ENCODE measurements at regions not wholly inside any gene's neighbourhood (a gene's known extent, or its start where the extent isn't known, plus 50 kb on each side); places are given as distances from the start of the nearest gene placed in this dataset.
A peak's percentile ranks its signal among the peaks of the same experiment; 100 is the strongest.

DNA sequence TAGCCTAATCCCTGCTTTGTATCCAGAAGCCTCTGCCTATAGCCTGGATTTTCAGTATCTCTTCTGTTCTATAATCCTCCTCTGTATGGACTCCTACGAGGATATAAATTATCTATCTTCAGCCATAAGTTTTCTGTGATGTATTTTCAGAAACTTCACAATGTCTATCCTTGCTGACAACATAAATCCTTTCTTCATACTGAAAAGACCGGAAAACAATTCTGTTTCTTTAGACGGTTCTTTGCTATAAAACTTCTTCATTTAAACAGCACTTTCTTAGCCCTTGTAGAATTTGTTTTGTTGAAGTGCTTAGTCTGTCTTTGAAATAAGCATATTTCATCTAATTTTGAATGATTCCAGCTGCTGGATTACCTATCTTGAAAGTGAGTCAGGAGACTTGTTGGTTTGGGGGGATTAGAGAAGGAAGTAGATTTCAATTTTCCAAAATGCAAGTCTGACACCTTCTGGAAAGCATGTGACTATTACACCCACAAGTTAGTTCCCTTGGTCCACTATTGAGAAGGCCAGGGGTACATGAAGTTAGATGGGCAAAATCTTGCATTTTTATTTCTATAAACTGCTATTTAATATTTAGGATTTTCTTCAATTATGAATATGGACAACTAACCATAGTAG, 96.3 kb upstream of the RANBP3L start:
- ATAC-seq (peak; percentile 68), DNase-seq (ENCODE audit: low spot score) (no peak)
- no peak overlapping the region for H3K4me3 Mint-ChIP-seq
- POLR2A ChIA-PET, result no interaction called here
- no peak for TF ChIP-seq ELF4 (CRISPR knock-in tag; IDR thresholded peaks at IDR 0.05; ENCODE audit: low read depth)
- TF ChIP-seq ZNF396 (CRISPR knock-in tag; IDR thresholded peaks at IDR 0.05; ENCODE audit: borderline replicate concordance), result no peak
- no peak for TF ChIP-seq GTF2I (CRISPR knock-in tag; conservative IDR thresholded peaks at IDR 0.05)
- TF ChIP-seq FOXP1 (CRISPR knock-in tag; IDR thresholded peaks at IDR 0.05; ENCODE audit: borderline replicate concordance), result no peak
- TF ChIP-seq, protein P1, sequence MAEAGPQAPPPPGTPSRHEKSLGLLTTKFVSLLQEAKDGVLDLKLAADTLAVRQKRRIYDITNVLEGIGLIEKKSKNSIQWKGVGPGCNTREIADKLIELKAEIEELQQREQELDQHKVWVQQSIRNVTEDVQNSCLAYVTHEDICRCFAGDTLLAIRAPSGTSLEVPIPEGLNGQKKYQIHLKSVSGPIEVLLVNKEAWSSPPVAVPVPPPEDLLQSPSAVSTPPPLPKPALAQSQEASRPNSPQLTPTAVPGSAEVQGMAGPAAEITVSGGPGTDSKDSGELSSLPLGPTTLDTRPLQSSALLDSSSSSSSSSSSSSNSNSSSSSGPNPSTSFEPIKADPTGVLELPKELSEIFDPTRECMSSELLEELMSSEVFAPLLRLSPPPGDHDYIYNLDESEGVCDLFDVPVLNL (CRISPR knock-in tag; IDR thresholded peaks at IDR 0.05; ENCODE audit: borderline replicate concordance, low read depth), result no peak
- TF ChIP-seq, protein P2, sequence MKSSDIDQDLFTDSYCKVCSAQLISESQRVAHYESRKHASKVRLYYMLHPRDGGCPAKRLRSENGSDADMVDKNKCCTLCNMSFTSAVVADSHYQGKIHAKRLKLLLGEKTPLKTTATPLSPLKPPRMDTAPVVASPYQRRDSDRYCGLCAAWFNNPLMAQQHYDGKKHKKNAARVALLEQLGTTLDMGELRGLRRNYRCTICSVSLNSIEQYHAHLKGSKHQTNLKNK (CRISPR knock-in tag; IDR thresholded peaks at IDR 0.05), result no peak
- TF ChIP-seq, protein P3, sequence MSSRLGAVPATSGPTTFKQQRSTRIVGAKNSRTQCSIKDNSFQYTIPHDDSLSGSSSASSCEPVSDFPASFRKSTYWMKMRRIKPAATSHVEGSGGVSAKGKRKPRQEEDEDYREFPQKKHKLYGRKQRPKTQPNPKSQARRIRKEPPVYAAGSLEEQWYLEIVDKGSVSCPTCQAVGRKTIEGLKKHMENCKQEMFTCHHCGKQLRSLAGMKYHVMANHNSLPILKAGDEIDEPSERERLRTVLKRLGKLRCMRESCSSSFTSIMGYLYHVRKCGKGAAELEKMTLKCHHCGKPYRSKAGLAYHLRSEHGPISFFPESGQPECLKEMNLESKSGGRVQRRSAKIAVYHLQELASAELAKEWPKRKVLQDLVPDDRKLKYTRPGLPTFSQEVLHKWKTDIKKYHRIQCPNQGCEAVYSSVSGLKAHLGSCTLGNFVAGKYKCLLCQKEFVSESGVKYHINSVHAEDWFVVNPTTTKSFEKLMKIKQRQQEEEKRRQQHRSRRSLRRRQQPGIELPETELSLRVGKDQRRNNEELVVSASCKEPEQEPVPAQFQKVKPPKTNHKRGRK (CRISPR knock-in tag; IDR thresholded peaks at IDR 0.05; ENCODE audit: borderline replicate concordance), result no peak
- TF ChIP-seq GRHL2 (CRISPR knock-in tag; IDR thresholded peaks at IDR 0.05; ENCODE audit: insufficient replicate concordance, severe bottlenecking), result no peak
- TF ChIP-seq SMAD4 (CRISPR knock-in tag; IDR thresholded peaks at IDR 0.05), result no peak
- TF ChIP-seq, protein P4, sequence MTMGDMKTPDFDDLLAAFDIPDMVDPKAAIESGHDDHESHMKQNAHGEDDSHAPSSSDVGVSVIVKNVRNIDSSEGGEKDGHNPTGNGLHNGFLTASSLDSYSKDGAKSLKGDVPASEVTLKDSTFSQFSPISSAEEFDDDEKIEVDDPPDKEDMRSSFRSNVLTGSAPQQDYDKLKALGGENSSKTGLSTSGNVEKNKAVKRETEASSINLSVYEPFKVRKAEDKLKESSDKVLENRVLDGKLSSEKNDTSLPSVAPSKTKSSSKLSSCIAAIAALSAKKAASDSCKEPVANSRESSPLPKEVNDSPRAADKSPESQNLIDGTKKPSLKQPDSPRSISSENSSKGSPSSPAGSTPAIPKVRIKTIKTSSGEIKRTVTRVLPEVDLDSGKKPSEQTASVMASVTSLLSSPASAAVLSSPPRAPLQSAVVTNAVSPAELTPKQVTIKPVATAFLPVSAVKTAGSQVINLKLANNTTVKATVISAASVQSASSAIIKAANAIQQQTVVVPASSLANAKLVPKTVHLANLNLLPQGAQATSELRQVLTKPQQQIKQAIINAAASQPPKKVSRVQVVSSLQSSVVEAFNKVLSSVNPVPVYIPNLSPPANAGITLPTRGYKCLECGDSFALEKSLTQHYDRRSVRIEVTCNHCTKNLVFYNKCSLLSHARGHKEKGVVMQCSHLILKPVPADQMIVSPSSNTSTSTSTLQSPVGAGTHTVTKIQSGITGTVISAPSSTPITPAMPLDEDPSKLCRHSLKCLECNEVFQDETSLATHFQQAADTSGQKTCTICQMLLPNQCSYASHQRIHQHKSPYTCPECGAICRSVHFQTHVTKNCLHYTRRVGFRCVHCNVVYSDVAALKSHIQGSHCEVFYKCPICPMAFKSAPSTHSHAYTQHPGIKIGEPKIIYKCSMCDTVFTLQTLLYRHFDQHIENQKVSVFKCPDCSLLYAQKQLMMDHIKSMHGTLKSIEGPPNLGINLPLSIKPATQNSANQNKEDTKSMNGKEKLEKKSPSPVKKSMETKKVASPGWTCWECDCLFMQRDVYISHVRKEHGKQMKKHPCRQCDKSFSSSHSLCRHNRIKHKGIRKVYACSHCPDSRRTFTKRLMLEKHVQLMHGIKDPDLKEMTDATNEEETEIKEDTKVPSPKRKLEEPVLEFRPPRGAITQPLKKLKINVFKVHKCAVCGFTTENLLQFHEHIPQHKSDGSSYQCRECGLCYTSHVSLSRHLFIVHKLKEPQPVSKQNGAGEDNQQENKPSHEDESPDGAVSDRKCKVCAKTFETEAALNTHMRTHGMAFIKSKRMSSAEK (CRISPR knock-in tag; IDR thresholded peaks at IDR 0.05; ENCODE audit: borderline replicate concordance), result no peak
- TF ChIP-seq ZNF138 (CRISPR knock-in tag; conservative IDR thresholded peaks at IDR 0.05), result no peak
- TF ChIP-seq CREB1 (CRISPR knock-in tag; IDR thresholded peaks at IDR 0.05), result no peak
- peaks cover 6% of the 10 kb centered on the region for H3K4me1 Mint-ChIP-seq
- H3K9me3 Mint-ChIP-seq, result no peaks in the 10 kb centered on the region
- no peaks in the 10 kb centered on the region for H3K27me3 Mint-ChIP-seq (ENCODE audit: low read depth)
- no peaks in the 10 kb centered on the region for H3K36me3 Mint-ChIP-seq
- no peak overlapping the region for H3K27ac Mint-ChIP-seq
- CTCF ChIA-PET, result interaction anchor here (0.6 to 2.1 kb wide), 3 partner anchors 22 to 295 kb away, joined by 3 to 6 read pairs (median 3); no protein-coding TSS in a partner anchor

DNA sequence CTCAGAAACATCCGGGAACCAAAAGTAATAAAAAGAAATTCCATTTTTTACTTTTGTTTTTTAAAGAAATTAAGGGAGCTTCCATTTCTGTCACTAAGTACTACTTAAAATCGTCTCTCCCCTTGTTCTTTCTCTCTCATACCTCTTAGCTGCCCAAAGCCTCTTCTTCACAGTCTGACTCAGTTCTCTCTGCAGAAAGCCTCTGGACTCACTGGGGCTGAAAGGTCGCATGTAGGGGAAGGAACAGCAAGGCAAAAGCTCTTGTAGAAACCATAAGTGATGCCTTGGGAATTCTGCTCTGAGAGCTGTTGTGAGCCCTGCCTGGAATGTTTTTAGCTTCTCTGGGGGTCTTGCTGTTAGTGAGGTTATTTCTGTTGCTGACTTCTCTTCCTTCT, 100.8 kb upstream of the RANBP3L start:
- no peak for ATAC-seq
- no peak for DNase-seq (ENCODE audit: low spot score)
- ChIA-PET POLR2A (no interaction called here), CTCF (interaction anchor here (1.5 to 1.8 kb wide), 3 partner anchors 288 to 312 kb away, joined by 3 to 7 read pairs (median 5); no protein-coding TSS in a partner anchor)
- H3K27me3 Mint-ChIP-seq (ENCODE audit: low read depth), result no peaks in the 10 kb centered on the region
- H3K27ac Mint-ChIP-seq, result no peak overlapping the region
- peaks cover 5% of the 10 kb centered on the region for H3K4me1 Mint-ChIP-seq
- no peak overlapping the region for H3K4me3 Mint-ChIP-seq
- no peaks in the 10 kb centered on the region for H3K36me3 Mint-ChIP-seq
- TF ChIP-seq GABPB1 (CRISPR knock-in tag; IDR thresholded peaks at IDR 0.05) (no peak), NR3C1 (CRISPR knock-in tag; conservative IDR thresholded peaks at IDR 0.05; ENCODE audit: low read depth) (no peak), ZBTB21 (CRISPR knock-in tag; IDR thresholded peaks at IDR 0.05; ENCODE audit: borderline replicate concordance) (no peak), SMAD4 (CRISPR knock-in tag; IDR thresholded peaks at IDR 0.05) (no peak), FOXK1 (CRISPR knock-in tag; IDR thresholded peaks at IDR 0.05) (no peak)
- TF ChIP-seq, protein P1 (CRISPR knock-in tag; IDR thresholded peaks at IDR 0.05; ENCODE audit: borderline replicate concordance, low read depth), result no peak
- TF ChIP-seq, protein P5, sequence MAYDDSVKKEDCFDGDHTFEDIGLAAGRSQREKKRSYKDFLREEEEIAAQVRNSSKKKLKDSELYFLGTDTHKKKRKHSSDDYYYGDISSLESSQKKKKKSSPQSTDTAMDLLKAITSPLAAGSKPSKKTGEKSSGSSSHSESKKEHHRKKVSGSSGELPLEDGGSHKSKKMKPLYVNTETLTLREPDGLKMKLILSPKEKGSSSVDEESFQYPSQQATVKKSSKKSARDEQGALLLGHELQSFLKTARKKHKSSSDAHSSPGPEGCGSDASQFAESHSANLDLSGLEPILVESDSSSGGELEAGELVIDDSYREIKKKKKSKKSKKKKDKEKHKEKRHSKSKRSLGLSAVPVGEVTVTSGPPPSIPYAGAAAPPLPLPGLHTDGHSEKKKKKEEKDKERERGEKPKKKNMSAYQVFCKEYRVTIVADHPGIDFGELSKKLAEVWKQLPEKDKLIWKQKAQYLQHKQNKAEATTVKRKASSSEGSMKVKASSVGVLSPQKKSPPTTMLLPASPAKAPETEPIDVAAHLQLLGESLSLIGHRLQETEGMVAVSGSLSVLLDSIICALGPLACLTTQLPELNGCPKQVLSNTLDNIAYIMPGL (CRISPR knock-in tag; IDR thresholded peaks at IDR 0.05), result no peak
- no peaks in the 10 kb centered on the region for H3K9me3 Mint-ChIP-seq
